Lung (tissue), 11 donors: ENCODE measurements at regions not wholly inside any gene's neighbourhood (a gene's known extent, or its start where the extent isn't known, plus 50 kb on each side); places are given as distances from the start of the nearest gene placed in this dataset.

Experiments
- ATAC-seq: fragments of 200-7000 bp; cut with Tn5 transposase; one replicate; pipeline ENCODE4 v1.9.1; 2020; ENCODE audit warnings: moderate number of reproducible peaks; ENCODE audit not compliant: insufficient read depth, low FRiP score
- DNase-seq, 3 donors: peaks; one replicate each; pipeline ENCODE4 v3.0.0-alpha.2; 2013 to 2017
- H3K27ac ChIP-seq, 2 donors: one replicate each; pipeline ENCODE4 v1.5.1; 2013; ENCODE audit warnings: mild to moderate bottlenecking in 2 of 2, moderate library complexity in 2 of 2, control low read depth in 1 of 2, inconsistent platforms in 1 of 2, low read depth in 1 of 2, low read length in 1 of 2
- H3K27me3 ChIP-seq, 3 donors: one replicate each; pipeline ENCODE4 v1.5.1; 2013; ENCODE audit warnings: low read length in 2 of 3; ENCODE audit not compliant: control insufficient read depth in 3 of 3, insufficient read depth in 3 of 3
- H3K36me3 ChIP-seq, 4 donors: one replicate each; pipeline ENCODE4 v1.5.1; 2013; ENCODE audit warnings: low read length in 4 of 4, mild to moderate bottlenecking in 1 of 4, moderate library complexity in 1 of 4; ENCODE audit not compliant: control insufficient read depth in 4 of 4, insufficient read depth in 4 of 4
- H3K4me1 ChIP-seq, 5 donors: one replicate each; pipeline ENCODE4 v1.5.1; 2013; ENCODE audit warnings: low read length in 5 of 5, mild to moderate bottlenecking in 2 of 5, moderate library complexity in 1 of 5; ENCODE audit not compliant: control insufficient read depth in 5 of 5, insufficient read depth in 5 of 5
- H3K4me3 ChIP-seq: one replicate; pipeline ENCODE4 v1.5.1; 2013; ENCODE audit warnings: mild to moderate bottlenecking, control low read depth, moderate library complexity
- H3K9ac ChIP-seq, 2 donors: one replicate each; pipeline ENCODE4 v1.5.1; 2013; ENCODE audit warnings: low read length in 2 of 2, control low read depth in 1 of 2; ENCODE audit not compliant: insufficient read depth in 1 of 2
- H3K9me3 ChIP-seq, 4 donors: one replicate each; pipeline ENCODE4 v1.5.1; 2013; ENCODE audit warnings: low read length in 3 of 4, mild to moderate bottlenecking in 1 of 4, moderate library complexity in 1 of 4; ENCODE audit not compliant: control insufficient read depth in 4 of 4, insufficient read depth in 3 of 4
- WGBS, 2 donors: extraction: QIAGEN DNeasy Blood & Tissue Kit; methylation state at CpG; one replicate each; pipeline ENCODE4 v1.1.7; 2013; 5-methylcytosine and 5-hydroxymethylcytosine counted together
- TF ChIP-seq, protein P1 (sequence below): IDR thresholded peaks from 2 replicates; pipeline ENCODE4 v1.5.1; 2012; ENCODE audit warnings: mild to moderate bottlenecking; ENCODE audit errors: control extremely low read depth, extremely low read depth
- donor health status: control.
- donor health status: control.
- donor health status: Bipolar disorder and iron deficiency.
- donor health status: healthy.
- donor health status: DM: yes; HTN: yes; CAD: no.

DNA sequence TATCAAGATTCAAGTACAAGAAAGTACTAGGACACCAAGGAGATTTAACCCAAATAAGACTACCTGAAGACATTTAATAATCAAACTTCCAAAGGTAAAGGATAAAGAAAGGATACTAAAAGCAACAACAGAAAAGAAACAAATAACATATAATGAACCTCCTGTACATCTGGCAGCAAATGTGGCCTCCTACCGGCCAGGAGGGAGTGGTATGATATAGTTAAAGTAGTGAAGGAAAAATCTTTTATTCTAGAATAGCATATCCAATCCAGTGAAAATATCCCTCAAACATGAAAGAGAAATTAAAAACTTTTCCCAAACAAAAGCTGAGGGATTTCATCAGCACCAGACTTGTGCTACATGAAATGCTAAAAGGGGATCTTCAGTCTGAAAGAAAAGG lies 104.7 kb upstream of the GUCY1A2 start:
- no peak for ATAC-seq

DNA sequence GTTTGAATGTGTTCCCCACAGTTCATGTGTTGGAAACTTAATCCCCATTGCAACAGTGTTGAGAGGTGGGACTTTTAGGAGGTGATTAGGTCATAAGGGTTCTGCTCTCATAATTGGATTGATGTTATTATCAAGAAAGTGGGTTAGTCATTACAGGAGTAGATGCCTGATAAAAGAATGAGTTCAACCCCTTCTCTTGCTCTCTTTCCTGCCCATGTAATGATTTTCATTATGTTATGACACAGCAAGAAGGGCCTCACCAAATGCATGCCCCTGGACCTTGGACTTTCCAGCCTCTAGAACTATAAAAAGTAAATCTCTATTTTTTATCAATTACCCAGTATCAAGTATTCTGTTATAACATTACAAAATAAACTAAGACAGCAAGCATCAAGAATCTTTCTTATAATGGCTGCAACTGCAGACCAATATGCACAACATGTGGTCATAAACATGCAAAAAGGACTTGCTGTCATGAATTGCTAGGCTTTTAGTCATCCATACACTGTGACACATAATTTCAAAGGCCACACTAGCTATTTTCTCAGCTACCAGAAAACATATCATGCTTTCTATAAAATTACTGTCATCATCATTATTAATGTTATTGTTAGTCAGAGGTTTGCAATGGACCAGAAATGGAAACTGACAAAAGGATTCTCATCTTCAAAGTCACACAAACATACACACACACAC lies 99.9 kb upstream of the GUCY1A2 start:
- Histone ChIP-seq H3K27me3 (no peaks in the 10 kb centered on the region), H3K4me3 (no peak overlapping the region), H3K9me3 (peaks cover 0 to 4% (median 2%) of the 10 kb centered on the region in 4 donors), H3K36me3 (no peaks in the 10 kb centered on the region), H3K27ac (no peak overlapping the region), H3K9ac (no peak overlapping the region), H3K4me1 (no peaks in the 10 kb centered on the region)
- TF ChIP-seq, protein P1, sequence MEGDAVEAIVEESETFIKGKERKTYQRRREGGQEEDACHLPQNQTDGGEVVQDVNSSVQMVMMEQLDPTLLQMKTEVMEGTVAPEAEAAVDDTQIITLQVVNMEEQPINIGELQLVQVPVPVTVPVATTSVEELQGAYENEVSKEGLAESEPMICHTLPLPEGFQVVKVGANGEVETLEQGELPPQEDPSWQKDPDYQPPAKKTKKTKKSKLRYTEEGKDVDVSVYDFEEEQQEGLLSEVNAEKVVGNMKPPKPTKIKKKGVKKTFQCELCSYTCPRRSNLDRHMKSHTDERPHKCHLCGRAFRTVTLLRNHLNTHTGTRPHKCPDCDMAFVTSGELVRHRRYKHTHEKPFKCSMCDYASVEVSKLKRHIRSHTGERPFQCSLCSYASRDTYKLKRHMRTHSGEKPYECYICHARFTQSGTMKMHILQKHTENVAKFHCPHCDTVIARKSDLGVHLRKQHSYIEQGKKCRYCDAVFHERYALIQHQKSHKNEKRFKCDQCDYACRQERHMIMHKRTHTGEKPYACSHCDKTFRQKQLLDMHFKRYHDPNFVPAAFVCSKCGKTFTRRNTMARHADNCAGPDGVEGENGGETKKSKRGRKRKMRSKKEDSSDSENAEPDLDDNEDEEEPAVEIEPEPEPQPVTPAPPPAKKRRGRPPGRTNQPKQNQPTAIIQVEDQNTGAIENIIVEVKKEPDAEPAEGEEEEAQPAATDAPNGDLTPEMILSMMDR, result no peak
- no peak for DNase-seq
- no peak for ATAC-seq

More for the DNA sequence above, 104.7 kb upstream of the GUCY1A2 start:
- Histone ChIP-seq H3K27ac (no peak overlapping the region), H3K9me3 (peaks cover 0 to 3% (median under 1%) of the 10 kb centered on the region in 4 donors), H3K4me1 (no peaks in the 10 kb centered on the region), H3K36me3 (no peaks in the 10 kb centered on the region), H3K9ac (no peak overlapping the region), H3K27me3 (no peaks in the 10 kb centered on the region), H3K4me3 (no peak overlapping the region)
- no peak for DNase-seq
- WGBS, 2 donors, result 83 to 91% methylated on average over 1 of the region's 1 CpG
- TF ChIP-seq, protein P1, result no peak

DNA sequence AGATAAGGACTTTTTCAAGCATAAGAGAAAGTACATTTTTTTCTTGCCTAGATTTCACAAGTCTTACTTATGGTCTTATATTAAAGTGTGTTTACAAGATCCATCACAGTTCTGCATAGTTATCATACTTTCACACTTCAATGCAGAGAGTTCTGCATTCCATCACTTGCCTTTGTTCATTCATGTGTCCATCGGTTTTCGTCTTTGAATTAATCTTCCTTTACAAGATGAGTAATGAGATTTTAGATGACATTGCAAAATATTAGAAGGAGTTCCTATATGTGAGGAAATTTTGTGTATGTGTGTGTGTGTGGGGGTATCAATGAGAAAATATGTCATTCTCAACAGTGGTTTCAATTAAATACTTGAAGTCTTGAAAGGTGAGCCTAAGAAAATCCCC lies 98.1 kb upstream of the GUCY1A2 start:
- no peaks in the 10 kb centered on the region for H3K36me3 ChIP-seq
- H3K4me3 ChIP-seq, result no peak overlapping the region
- H3K9ac ChIP-seq, result no peak overlapping the region
- no peaks in the 10 kb centered on the region for H3K27me3 ChIP-seq
- peaks cover 0 to 4% (median 1%) of the 10 kb centered on the region in 4 donors for H3K9me3 ChIP-seq
- DNase-seq, result no peak
- TF ChIP-seq, protein P1, result no peak
- ATAC-seq, result no peak
- no peak overlapping the region for H3K27ac ChIP-seq
- WGBS, 2 donors, result 40 to 62% methylated on average over 2 of the region's 2 CpGs
- no peaks in the 10 kb centered on the region for H3K4me1 ChIP-seq
